ENCODE measurements at regions not wholly inside any gene's neighbourhood (a gene's known extent, or its start where the extent isn't known, plus 50 kb on each side); places are given as distances from the start of the nearest gene placed in this dataset.

- TF ChIP-seq CTCF (IDR thresholded peaks at IDR 0.05) (no peak), POLR2A (IDR thresholded peaks at IDR 0.05) (no peak)
Measured at GRCh38 chr14:66056268-66056907, 429.8 kb upstream of the CCDC196 start.

All from Peyer's patch (tissue), 4 donors.